ENCODE measurements at regions not wholly inside any gene's neighbourhood (a gene's known extent, or its start where the extent isn't known, plus 50 kb on each side); places are given as distances from the start of the nearest gene placed in this dataset.

DNA sequence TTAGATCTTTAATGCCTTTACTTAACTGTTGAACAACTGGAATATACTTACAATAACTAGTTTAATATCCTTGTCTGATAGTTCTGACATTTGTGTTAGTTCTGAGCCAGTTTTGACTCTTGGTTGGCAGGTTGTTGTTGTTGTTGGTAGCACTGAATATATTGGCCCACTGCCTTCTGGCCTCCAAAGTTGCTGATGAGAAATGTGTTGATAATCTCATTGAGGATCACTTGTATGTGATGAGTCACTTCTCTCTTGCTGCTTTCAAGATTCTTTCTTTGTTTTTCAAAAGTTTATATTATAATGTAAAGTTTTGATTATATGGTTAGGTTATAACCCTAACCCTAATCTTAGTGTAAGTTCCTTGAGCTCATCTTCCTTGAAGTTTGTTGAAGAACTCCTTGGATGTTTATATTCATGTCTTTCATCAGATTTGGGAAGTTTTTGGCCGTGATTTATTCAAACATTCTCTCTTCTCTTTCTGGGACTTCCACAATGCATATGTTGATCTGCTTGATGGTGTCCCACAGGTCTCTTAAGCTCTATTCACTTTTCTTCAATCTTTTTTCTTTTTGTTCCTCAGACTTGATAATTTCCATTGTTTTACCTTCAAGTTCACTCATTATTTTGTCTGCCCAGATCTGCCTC, 149.7 kb downstream of the FGF18 start:
- Mint-ChIP-seq H3K27me3 (ENCODE audit: unreplicated experiment) (no peaks in the 10 kb centered on the region), H3K9me3 (ENCODE audit: unreplicated experiment) (peaks cover 4% of the 10 kb centered on the region), H3K4me1 (ENCODE audit: low read depth, unreplicated experiment) (no peaks in the 10 kb centered on the region), H3K4me3 (ENCODE audit: unreplicated experiment) (no peak overlapping the region), H3K27ac (ENCODE audit: unreplicated experiment) (no peak overlapping the region), H3K36me3 (ENCODE audit: unreplicated experiment) (peaks cover 6% of the 10 kb centered on the region)
- no peak for DNase-seq
- TF ChIP-seq, protein P1, sequence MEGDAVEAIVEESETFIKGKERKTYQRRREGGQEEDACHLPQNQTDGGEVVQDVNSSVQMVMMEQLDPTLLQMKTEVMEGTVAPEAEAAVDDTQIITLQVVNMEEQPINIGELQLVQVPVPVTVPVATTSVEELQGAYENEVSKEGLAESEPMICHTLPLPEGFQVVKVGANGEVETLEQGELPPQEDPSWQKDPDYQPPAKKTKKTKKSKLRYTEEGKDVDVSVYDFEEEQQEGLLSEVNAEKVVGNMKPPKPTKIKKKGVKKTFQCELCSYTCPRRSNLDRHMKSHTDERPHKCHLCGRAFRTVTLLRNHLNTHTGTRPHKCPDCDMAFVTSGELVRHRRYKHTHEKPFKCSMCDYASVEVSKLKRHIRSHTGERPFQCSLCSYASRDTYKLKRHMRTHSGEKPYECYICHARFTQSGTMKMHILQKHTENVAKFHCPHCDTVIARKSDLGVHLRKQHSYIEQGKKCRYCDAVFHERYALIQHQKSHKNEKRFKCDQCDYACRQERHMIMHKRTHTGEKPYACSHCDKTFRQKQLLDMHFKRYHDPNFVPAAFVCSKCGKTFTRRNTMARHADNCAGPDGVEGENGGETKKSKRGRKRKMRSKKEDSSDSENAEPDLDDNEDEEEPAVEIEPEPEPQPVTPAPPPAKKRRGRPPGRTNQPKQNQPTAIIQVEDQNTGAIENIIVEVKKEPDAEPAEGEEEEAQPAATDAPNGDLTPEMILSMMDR (IDR thresholded peaks at IDR 0.05; ENCODE audit: partially characterized antibody, unreplicated experiment), result no peak

DNA sequence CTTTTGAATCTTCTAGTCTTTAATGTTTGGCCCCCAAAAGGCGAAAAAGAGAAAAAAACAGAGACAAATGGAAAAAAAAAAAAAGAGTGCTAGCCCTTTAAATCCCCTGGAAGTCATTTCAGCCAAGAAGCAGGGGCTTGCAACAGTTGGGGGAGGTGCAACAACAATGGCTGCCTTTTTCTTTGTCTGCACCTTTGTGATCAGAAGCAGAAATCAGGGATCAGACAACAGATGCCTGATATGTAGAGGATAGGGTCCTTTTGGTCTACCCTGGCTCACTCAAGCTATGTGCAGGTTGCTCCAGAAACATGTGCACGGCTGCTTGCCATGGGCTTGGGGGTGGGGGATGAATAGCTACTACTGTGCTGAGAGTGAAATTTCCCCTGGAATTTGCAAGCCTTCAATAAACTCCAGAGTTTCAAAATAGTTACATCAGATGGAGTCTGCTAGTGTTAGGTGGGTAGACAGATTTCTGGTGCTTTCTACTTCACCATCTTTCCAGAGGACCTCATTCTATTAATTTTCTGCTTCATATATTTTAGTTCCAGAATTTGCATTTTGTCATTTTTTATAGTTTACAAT, 150.9 kb downstream of the FGF18 start:
- no peak overlapping the region for H3K27ac Mint-ChIP-seq (ENCODE audit: unreplicated experiment)
- TF ChIP-seq, protein P1 (IDR thresholded peaks at IDR 0.05; ENCODE audit: partially characterized antibody, unreplicated experiment), result no peak
- DNase-seq, result no peak
- peaks cover 6% of the 10 kb centered on the region for H3K36me3 Mint-ChIP-seq (ENCODE audit: unreplicated experiment)
- no peak overlapping the region for H3K4me3 Mint-ChIP-seq (ENCODE audit: unreplicated experiment)
- H3K9me3 Mint-ChIP-seq (ENCODE audit: unreplicated experiment), result peaks cover 4% of the 10 kb centered on the region
- H3K4me1 Mint-ChIP-seq (ENCODE audit: low read depth, unreplicated experiment), result no peaks in the 10 kb centered on the region
- no peaks in the 10 kb centered on the region for H3K27me3 Mint-ChIP-seq (ENCODE audit: unreplicated experiment)

DNA sequence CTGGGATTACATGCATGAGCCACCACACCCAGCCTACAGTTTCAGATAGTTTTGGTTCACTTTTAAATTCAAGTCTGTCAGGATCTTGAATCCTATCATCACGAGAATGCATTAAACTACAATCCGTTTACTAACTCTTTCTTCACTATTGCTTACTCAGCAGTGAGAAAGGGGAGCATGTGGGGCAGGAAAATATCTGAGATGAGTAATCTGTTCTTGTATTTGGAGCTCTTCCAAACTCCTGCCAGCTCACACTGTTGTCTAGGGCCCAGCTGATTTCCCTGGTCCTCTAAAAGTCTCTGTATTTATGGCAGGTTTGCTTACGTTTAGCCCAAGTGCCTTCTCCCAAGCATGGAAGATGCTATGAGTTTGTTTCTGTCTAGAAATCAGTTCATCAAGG, 152.2 kb downstream of the FGF18 start:
- Mint-ChIP-seq H3K27me3 (ENCODE audit: unreplicated experiment) (peaks cover 6% of the 10 kb centered on the region), H3K27ac (ENCODE audit: unreplicated experiment) (no peak overlapping the region), H3K36me3 (ENCODE audit: unreplicated experiment) (peaks cover 6% of the 10 kb centered on the region), H3K9me3 (ENCODE audit: unreplicated experiment) (peaks cover 4% of the 10 kb centered on the region), H3K4me3 (ENCODE audit: unreplicated experiment) (no peak overlapping the region), H3K4me1 (ENCODE audit: low read depth, unreplicated experiment) (no peaks in the 10 kb centered on the region)
- no peak for DNase-seq
- TF ChIP-seq, protein P1 (IDR thresholded peaks at IDR 0.05; ENCODE audit: partially characterized antibody, unreplicated experiment), result no peak

DNA sequence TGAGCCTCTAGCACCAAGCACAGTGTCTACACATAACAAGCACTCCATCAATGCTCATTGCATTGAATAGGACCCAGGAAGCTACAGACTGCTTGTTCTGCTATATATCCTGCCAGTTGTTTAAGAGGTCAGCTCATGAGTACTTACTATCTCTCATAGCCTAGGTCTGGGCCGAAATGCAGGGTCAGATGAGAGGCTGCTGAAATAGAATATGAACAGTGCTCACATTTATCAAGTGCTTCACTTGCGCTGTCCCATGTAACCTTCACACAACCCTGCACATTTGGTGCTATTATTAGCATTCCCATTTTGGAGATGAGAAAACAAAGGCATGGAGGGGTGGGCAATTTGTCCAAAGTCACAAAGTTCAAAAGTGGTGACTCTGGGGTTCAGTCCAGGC, 153.6 kb downstream of the FGF18 start:
- TF ChIP-seq, protein P1 (IDR thresholded peaks at IDR 0.05; ENCODE audit: partially characterized antibody, unreplicated experiment), result no peak
- Mint-ChIP-seq H3K9me3 (ENCODE audit: unreplicated experiment) (peaks cover 4% of the 10 kb centered on the region), H3K4me3 (ENCODE audit: unreplicated experiment) (no peak overlapping the region), H3K36me3 (ENCODE audit: unreplicated experiment) (peaks cover 6% of the 10 kb centered on the region), H3K27me3 (ENCODE audit: unreplicated experiment) (peaks cover 8% of the 10 kb centered on the region), H3K4me1 (ENCODE audit: low read depth, unreplicated experiment) (no peaks in the 10 kb centered on the region), H3K27ac (ENCODE audit: unreplicated experiment) (no peak overlapping the region)
- DNase-seq, result no peak

DNA sequence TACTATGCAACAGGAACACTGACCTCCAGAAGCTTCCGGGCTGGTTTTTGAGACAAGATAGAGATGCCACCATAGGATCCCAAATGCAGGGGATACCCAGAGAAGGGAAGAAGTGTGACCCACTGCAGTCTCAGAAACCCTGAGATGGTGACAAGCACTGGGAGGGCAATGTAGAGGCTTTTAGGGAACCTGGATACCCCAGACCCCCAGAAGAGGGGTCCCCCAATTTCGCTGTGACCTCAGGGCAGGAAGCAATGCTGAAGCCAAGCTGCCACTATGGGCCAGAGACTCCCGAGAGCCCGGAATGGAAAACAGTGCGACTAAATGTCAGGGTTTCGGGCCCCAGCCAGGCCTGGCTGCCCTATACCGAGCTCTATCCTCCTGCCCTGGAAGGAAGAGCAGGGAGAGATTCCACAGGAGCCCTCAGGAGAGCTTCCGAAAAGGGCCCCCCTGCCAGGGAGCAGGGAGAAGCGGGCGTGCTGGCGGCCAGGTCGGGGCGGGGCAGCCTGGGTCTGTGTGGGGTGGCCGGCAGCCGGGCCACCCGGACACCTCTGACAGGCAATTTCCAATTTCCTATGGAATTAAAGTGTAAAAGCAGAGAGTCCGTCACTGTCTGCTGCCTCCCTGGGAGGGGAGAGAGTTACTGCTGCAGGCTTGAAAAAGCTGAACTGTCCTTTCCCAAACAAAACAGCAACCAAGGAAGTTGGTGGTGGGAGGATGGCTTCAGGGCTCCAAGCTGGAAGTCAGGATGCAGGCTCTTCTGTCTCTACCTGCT, 154.2 kb downstream of the FGF18 start:
- Mint-ChIP-seq H3K36me3 (ENCODE audit: unreplicated experiment) (peaks cover 5% of the 10 kb centered on the region), H3K9me3 (ENCODE audit: unreplicated experiment) (peaks cover 3% of the 10 kb centered on the region), H3K4me1 (ENCODE audit: low read depth, unreplicated experiment) (peaks cover 5% of the 10 kb centered on the region), H3K27ac (ENCODE audit: unreplicated experiment) (no peak overlapping the region), H3K4me3 (ENCODE audit: unreplicated experiment) (no peak overlapping the region), H3K27me3 (ENCODE audit: unreplicated experiment) (peaks cover 8% of the 10 kb centered on the region)
- TF ChIP-seq, protein P1 (IDR thresholded peaks at IDR 0.05; ENCODE audit: partially characterized antibody, unreplicated experiment), result no peak
- DNase-seq, result no peak
